ENCODE measurements at regions not wholly inside any gene's neighbourhood (a gene's known extent, or its start where the extent isn't known, plus 50 kb on each side); places are given as distances from the start of the nearest gene placed in this dataset.

DNA sequence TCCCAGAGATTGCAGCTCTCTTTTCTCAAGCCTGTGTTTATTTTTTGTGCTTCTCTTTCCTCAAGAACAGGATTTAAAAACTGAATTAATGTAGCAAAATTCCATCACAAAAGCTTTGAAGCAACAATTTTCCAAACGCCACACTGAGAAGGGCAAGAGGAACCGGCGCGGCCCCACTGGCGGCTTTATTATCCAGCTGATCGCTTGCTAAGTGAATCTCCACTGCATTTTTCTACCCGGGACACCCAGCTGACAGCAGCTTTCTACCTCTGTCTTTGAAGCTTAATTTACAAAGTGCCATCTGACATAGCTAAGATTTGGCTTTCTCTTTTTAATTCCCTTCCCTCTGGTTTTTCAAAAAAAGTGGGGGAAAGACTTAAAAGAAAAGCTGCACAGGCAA, 369.3 kb upstream of the C1orf174 start:
- in situ Hi-C loops (cut with HindIII; ENCODE audit: low sequenced_read_pairs): no loop called here
- DNase-seq (ENCODE audit: low spot score): no peak

DNA sequence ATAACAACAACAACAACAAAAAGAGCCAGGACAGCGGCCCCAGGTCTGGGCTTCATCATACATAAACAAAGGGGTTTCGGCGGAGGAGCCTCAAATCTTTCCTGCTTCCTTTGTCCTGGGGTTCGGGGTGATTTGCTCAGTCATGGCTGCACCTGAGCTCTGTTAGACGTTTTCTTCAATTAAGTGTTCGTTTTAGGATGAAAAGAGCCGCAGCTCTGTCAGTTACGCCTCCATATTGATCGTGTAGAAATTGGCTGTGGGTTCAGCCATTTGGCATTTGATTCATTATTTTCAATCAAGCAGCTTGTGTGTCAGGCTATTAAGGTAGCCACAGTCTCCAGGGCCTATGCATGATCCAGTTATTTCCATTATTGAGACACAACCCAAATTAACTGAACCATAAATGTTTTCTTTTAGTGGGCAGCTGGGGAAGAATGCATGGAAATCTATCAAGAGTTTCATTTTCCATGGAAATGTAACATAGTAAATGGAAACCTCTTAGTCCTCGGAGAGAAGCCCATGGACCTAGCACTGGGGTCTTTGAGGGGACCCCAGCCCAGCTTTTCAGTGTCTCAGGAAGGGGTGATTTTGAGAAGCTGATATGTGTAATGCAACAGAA, 370.0 kb upstream of the C1orf174 start:
- in situ Hi-C loops (cut with HindIII; ENCODE audit: low sequenced_read_pairs): no loop called here
- no peak for DNase-seq (ENCODE audit: low spot score)

DNA sequence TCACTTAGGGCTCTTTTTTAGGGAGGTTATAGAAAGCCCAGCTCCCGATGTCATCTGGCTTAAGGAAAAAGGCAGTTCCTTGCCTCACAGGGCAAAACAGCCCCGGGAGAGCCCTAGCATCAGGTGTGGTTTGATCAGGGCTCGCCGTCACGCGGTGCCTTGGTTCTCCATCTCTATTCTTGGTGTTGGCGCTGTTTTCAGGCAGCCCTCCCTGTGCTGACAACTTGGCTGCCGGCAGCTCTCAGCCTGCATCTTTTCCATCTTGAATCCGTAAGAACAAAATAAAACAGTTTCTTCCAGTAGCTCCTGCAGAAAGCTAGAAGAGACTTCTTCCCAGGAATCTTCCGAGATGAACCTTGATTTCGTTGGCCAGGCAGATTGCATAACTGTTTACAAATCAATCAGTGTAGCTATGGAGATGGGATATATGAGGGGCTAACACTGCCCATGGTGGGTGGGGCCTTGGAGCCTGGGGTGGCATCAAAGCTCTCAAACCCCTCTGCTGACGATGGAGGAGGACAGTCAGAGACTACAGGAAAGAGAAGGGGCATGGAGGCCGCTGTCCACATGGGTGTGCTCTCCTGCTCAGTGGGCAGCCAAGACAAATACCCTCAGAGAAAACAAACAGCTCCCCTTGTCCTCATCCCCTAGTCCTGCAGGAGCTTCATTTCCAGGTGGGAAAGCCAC, 370.7 kb upstream of the C1orf174 start:
- no peak for DNase-seq (ENCODE audit: low spot score)
- in situ Hi-C loops (cut with HindIII; ENCODE audit: low sequenced_read_pairs): no loop called here

DNA sequence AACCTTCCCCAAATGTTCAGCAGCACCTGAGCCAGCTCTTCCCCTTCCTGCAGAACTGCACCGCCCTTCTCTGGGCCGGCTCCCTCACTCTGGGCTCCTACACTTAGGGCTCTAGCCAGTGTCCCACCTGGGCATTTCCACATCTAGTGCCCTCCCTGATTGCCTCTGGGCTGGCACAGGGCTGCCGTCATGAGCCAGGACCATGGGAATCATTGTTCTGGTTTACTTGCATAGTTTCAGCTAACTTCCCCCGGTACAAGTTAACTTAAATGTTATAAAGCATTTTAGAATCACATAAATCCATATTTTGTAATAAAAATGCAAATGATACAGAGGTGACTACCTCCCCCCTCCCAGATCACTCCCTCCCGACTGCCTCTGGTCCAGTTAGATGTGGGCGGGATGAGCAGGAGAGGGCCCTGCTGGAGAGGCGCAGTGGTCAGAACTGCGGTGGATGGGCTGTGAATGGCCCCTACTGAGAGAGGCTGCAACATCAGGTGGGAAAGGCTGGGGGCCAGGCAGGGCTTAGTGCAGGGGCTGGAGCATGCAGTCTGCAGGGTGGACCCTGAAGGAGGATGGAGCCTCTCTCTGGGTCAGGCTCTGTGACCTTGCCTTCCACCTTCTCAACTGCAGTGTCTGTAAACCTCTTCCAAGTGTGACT, 371.4 kb upstream of the C1orf174 start:
- in situ Hi-C loops (cut with HindIII; ENCODE audit: low sequenced_read_pairs): no loop called here
- DNase-seq (ENCODE audit: low spot score): no peak

DNA sequence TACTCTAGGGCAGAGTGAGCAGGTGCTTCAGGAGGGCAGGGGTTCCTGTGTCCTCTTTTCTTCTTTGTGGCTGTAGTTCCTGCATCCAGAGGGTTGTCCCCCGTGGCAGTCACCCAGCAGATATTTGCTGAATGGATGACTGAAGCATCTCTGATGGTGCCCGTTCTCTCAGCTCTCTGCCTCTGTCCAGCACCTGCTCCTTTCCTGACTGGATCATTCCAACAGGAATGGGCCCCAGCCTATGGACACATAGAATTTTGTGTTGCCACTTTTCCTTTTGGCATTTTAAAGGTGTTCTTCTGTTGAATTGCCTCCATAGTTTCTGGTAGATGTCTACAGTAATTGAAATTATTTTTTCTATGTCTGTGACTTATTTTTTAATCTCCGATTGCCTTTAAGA, 372.5 kb upstream of the C1orf174 start:
- in situ Hi-C loops (cut with HindIII; ENCODE audit: low sequenced_read_pairs): no loop called here
- no peak for DNase-seq (ENCODE audit: low spot score)

DNA sequence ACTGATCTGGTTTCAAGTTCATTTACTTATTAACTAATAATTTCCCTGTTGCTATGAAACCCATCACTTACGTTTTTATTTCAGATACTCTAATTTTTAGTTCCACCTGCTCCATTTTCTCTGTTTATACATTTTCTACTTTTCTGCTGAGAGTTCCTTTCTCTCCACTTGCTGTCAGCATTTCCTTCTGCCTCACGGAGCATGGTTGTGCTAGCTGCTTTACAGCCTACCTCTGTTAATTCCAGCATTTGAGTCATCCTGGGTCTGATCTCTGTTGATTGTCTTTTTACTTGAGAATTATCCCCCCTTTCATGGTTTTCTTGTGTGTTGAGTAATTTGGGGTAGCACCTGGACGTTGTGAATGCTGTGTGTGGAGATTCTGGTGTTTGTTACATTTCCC, 373.2 kb upstream of the C1orf174 start:
- in situ Hi-C loops (cut with HindIII; ENCODE audit: low sequenced_read_pairs): no loop called here
- DNase-seq (ENCODE audit: low spot score): no peak

DNA sequence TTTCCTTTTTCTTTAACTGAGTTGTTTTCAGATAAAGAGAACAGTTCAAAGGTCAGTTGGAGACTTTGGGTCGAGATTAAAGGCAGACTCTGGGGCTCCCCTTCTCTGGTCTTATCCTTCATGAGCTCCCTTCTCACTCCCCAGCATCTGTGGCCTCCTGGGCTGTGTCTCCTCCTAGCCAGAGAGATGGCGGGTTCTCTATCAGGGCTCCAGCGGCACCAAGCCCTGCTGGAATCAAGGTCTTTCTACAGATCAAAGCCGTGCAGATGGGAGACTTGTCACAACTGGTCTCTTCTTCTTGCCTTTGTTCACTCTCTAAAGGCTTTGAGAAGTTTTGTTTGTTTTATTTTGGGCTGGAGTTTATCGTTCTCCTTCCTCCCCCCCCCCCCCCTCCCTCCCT, 373.7 kb upstream of the C1orf174 start:
- in situ Hi-C loops (cut with HindIII; ENCODE audit: low sequenced_read_pairs): no loop called here
- no peak for DNase-seq (ENCODE audit: low spot score)

DNA sequence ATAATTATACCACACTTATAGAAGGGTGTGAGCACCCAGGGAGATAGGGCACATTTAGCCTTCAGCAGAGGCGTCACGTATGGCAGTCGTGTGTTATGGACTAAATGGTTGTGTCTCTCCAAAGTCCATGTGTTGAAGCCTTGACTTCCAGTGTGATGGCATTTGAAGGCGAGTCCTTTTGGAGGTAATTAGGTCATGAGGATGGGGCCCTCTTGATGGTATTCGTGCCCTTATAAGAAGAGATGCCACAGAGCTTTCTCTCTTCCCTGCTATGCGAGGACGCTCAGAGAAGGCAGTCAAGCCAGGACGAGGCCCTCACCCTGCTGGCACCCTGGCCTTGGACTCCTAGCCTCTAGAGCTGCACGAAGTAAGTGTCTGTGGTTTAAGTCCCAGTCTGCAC, 375.0 kb upstream of the C1orf174 start:
- DNase-seq (ENCODE audit: low spot score): no peak
- in situ Hi-C loops (cut with HindIII; ENCODE audit: low sequenced_read_pairs): no loop called here

DNA sequence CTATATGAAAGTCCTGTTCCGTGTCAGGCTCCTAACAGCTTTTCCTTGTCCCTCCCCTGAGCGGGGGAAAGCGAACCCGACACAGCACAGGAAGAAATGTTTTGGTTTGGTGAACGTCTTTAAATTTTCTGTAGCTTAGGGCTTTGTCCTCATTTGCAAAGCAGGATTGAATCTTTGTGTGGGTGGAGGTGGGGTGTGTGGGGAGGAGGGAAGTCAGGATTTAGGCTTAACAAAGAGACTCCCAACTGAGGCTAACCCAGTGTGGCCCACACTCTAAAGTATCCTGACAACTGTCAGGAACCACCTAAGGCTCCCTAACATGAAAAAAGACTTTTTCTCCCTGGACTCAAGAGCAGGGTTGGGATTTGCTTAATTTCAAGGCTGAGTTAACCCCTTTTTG, 376.2 kb upstream of the C1orf174 start:
- DNase-seq (ENCODE audit: low spot score): no peak

DNA sequence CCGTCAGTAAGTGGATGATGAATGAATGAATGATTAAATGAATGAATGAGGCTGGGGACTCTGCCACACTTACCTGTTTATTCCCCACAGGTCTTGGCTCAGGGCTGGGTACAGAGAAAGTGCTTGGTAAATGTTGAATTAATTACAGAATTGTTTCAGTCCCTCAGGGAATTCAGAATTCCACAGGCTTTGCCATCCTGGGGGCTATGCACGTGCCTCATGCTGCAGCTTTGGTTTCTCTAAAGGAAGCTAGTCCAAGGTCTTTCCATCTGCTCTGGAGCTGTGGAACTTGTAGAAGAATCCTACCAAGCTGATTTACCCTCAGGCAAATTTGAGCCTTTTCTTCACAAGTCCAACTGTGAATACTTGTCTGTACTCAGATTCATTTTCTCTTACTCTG, 376.8 kb upstream of the AJAP1 start:
- DNase-seq (ENCODE audit: low spot score): no peak
- in situ Hi-C loops (cut with HindIII; ENCODE audit: low sequenced_read_pairs): no loop called here

More for the DNA sequence above, 376.2 kb upstream of the C1orf174 start:
- in situ Hi-C loops (cut with HindIII; ENCODE audit: low sequenced_read_pairs): no loop called here

DNA sequence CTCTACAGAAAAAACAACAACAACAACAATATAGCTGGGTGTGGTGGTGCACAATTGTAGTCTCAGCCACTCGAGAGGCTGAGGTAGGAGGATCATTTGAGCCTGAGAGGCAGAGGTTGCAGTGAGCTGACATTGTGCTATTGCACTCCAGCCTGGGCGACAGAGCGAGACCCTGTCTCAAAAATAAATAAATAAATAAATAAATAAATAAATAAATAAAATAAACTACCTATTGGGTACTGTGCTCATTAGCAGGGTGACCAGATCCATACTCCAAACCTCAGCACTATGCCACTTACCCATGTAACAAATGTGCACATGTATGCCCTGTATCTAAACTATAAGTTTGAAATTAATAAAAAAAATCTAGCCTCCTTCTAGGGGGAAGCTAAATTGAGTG, 369.4 kb upstream of the AJAP1 start:
- in situ Hi-C loops (cut with HindIII; ENCODE audit: low sequenced_read_pairs): no loop called here
- no peak for DNase-seq (ENCODE audit: low spot score)

DNA sequence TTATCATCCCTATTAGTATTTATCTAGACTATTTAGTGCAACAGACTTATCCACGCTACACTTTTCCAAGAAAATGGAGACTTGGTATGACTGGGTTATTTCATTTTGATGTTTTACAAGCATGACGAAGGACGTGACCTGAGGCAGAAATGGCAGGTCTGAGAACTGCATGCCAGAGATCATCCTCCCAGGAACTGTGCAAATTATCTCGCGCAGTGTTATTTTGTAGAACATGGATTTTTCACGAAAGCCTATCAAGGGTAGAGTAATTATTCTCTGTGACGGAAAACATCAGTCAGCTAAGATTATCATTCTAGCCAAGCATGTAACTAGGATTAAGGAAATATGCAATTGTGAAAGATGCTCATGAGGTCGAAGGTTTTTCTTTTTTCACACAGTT, 361.5 kb upstream of the AJAP1 start:
- in situ Hi-C loops (cut with HindIII; ENCODE audit: low sequenced_read_pairs): no loop called here
- DNase-seq (ENCODE audit: low spot score): no peak

DNA sequence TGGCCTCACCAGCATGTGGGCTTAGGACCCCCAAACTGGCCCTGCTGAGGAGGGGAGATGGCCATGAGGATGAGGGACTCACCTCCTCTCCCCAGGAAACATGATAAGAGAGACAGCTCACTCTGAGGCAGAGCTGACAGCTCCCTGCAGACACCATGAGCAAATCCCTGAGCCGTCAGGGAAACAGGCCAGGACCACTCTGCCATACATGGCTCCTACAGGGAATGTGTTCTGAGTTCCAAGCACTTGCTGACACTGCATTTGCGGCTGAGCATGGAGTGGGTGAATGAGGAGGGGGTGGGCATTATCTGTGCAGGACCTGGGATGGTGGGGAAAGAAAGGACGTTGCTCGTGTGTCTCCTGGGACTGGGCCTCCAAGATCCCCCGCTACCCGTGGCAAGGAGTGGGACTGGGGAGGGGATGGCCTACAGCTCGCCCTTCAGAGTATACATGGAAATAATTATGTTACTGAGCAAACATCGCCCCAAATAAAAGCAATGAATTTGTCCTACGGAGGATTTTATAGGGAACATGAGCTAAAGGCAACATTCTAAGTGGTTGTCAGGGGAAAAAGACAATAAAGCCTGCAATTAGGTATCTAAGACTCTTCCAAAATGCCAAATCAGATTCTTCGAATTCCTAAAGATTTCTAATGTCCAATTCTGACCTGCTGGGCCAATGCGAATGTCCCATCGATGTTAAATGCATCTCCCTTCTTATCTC, 355.9 kb upstream of the AJAP1 start:
- in situ Hi-C loops (cut with HindIII; ENCODE audit: low sequenced_read_pairs): no loop called here
- no peak for DNase-seq (ENCODE audit: low spot score)

DNA sequence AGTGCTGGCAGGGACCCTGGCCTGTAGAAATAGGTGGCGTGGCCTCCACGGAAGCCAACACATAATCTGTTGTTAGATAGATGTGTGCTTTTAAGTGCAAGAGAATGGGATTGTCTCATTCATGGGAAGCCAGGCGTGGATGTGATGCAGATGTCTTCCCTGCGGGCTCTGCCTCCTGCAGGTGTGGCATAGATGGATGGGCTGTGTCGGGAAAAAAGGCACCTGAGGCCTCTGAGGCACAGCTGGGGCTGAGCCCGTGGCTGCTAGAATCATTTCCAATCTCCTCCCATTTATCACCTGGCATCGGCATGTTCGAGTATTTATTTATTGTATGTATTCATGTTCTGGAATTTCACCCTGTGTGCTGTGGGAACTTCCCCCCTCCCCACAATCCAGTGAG, 353.4 kb upstream of the AJAP1 start:
- in situ Hi-C loops (cut with HindIII; ENCODE audit: low sequenced_read_pairs): no loop called here
- DNase-seq (ENCODE audit: low spot score): no peak

DNA sequence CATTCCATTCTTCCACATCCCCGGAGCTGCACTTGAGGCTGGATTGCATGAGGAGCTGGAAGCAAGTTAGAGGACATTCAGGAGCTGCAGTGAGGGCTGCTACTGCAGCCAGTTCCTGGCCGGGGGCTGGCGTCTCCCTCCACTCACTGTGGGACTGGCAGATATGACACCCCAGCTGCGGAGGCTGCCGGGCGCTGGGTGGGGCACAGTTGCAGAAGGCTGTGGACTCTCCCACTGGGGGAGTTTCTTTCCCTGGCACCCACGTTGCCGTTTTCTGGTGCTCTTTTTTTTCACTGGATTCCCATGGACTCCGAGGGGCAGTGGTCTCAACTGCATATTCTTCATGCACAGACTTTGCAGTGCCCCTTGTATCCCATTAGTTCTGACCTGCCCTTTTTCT, 351.1 kb upstream of the AJAP1 start:
- no peak for DNase-seq (ENCODE audit: low spot score)
- in situ Hi-C loops (cut with HindIII; ENCODE audit: low sequenced_read_pairs): no loop called here

DNA sequence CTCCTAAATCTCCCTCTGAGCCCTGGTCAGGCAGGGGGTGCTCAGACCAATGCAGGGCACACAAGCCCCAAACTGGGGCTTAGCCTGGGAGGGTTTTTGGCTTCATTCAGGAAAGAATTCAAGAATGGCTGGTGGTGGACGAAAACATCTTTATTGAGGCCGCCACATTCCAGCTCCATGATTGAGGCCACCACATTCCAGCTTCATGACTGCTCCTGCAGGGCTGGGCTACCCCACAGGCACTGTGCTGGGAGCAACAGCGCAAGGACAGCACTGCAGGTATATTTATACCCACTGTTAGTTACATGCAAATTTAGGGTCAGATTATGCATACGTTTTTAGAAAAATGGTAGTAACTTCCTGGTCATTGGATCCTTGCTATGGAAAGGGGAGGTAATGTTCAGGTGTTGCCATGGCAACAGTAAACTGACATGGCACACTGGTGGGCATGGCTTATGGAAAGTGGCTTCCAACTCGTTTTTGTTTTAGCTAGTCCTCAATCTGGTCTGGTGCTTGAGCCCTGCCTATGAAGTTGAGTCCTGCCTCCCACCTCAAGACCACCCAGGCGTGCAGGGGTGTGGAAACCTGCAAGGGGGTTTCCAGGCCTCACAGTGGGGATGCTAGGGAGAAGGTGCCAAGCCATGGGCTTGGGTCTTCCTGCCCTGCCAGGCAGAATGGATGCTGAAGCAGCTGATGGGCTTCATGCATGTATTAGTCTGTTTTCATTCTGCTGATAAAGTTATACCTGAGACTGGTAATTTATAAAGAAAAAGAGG, 348.7 kb upstream of the AJAP1 start:
- no peak for DNase-seq (ENCODE audit: low spot score)
- in situ Hi-C loops (cut with HindIII; ENCODE audit: low sequenced_read_pairs): no loop called here

DNA sequence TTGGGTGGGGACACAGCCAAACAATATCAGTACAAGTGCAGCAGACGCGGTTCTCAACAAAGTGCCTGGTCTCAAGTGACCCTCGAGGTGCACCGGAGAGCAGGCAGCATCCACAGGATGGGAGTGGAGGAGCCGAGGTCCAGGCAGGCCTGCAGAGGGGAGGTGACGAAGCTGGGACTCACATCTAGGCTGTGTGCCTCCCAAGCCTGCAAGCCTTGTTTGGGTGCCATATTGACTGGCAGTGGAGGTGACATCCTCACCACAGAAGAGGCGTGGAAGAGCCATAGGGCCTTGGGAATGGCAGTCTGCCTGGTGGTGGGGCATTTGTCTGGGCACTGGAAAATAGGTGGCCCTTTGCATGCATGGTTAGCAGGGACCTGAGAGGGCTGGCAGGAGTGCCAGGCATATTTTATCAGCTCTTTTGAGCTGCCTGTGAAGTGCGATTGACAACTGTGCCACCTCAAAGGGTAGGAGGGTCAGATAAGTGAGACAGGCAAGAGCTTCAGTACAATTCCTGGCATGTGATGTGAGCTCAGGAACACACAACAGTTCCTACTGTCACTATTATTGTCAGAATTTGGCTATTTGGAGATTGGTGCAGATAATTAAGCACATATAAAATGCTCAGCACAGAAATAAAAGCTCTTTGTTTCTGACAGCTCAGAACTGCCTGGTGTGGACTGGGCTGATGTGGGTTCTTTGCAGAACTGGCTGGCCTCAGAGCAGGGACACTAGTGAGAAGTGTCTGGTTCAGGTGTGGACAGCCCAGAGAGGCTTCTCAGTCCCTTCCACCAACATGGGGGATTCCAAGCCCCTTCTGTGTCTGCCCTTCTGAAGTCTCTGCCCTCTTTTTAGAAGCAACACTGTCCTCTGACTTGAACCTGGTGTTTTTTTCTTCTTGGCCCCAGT, 347.6 kb upstream of the AJAP1 start:
- DNase-seq (ENCODE audit: low spot score): no peak
- in situ Hi-C loops (cut with HindIII; ENCODE audit: low sequenced_read_pairs): no loop called here

DNA sequence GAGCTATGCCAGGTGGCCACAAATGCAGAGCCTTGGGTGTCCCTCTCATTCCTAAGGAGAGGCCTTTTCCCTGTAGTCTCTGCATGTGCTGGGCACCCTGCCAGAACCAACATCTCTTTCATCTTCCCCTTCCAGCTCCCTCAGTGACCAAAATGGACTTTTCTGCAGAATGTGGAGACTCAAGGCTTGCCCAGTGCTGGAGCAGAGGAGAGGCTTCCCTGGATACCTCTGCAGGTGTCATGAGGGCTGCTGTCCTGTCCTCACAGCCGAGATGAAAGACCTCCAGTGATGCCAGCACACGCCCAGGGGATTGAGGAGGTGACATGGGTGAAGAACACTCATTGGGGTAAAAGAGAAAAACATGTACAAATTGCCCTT, 347.0 kb upstream of the AJAP1 start:
- in situ Hi-C loops (cut with HindIII; ENCODE audit: low sequenced_read_pairs): no loop called here
- no peak for DNase-seq (ENCODE audit: low spot score)

Data from G401 (cell line).